Suprapubic skin (tissue), 4 donors: ENCODE measurements at regions not wholly inside any gene's neighbourhood (a gene's known extent, or its start where the extent isn't known, plus 50 kb on each side); places are given as distances from the start of the nearest gene placed in this dataset.

Experiments used
- POLR2A ChIP-seq, 2 donors: fragments of 450-650 bp; IDR thresholded peaks; one replicate each; pipeline ENCODE4 v1.6.1; 2017; ENCODE audit warnings: antibody characterized with exemption in 2 of 2, mild to moderate bottlenecking in 2 of 2, moderate library complexity in 2 of 2
- POLR2AphosphoS5 ChIP-seq, 3 donors: sonication (generic); formaldehyde crosslinking; IDR thresholded peaks; one replicate each; pipeline ENCODE4 v1.6.1; 2017; ENCODE audit warnings: antibody characterized with exemption in 3 of 3
- TF ChIP-seq, protein P1 (sequence below), 2 donors: fragments of 200-600 bp in 1 of 2; fragments of 450-650 bp in 1 of 2; sonication (generic) in 1 of 2; IDR thresholded peaks; one replicate each; pipeline ENCODE4 v1.5.1; 2016 to 2019; ENCODE audit warnings: antibody characterized with exemption in 2 of 2, mild to moderate bottlenecking in 1 of 2, moderate library complexity in 1 of 2

DNA sequence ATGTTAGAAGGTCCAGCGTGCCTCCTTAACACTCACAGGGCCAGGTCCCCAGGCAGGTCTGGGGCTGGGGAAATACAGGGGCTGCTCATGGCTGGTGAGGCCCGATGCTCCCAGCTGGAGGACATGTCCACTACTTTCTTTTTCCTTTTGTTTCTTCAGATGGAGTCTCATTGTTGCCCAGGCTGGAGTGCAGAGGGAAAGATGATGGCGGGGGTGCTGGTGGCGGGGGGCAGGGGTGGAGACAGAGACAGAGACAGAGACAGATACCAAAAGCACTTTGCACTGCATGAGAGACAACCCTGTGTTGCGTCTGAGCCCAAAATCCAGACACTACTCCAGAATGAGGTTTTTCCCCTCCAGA is 211.0 kb downstream of the SH3BP4 start:
- TF ChIP-seq, protein P1, sequence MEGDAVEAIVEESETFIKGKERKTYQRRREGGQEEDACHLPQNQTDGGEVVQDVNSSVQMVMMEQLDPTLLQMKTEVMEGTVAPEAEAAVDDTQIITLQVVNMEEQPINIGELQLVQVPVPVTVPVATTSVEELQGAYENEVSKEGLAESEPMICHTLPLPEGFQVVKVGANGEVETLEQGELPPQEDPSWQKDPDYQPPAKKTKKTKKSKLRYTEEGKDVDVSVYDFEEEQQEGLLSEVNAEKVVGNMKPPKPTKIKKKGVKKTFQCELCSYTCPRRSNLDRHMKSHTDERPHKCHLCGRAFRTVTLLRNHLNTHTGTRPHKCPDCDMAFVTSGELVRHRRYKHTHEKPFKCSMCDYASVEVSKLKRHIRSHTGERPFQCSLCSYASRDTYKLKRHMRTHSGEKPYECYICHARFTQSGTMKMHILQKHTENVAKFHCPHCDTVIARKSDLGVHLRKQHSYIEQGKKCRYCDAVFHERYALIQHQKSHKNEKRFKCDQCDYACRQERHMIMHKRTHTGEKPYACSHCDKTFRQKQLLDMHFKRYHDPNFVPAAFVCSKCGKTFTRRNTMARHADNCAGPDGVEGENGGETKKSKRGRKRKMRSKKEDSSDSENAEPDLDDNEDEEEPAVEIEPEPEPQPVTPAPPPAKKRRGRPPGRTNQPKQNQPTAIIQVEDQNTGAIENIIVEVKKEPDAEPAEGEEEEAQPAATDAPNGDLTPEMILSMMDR (IDR thresholded peaks at IDR 0.05), result no peak
- no peak for TF ChIP-seq POLR2AphosphoS5 (IDR thresholded peaks at IDR 0.05)
- TF ChIP-seq POLR2A (IDR thresholded peaks at IDR 0.05), result no peak
